DOHH2 (cell line): ENCODE measurements at regions not wholly inside any gene's neighbourhood (a gene's known extent, or its start where the extent isn't known, plus 50 kb on each side); places are given as distances from the start of the nearest gene placed in this dataset.

Experiments used
- CTCF ChIP-seq: fragments of 200-600 bp; sonication (generic); IDR thresholded peaks from one replicate; pipeline ENCODE4 v1.5.1; 2014; ENCODE audit warnings: antibody characterized with exemption, mild to moderate bottlenecking, low read depth, low read length; ENCODE audit not compliant: poor library complexity, severe bottlenecking
- EZH2phosphoT487 ChIP-seq: fragments of 200-600 bp; sonication (generic); IDR thresholded peaks from 2 replicates; pipeline ENCODE4 v1.6.1; 2017; ENCODE audit warnings: borderline replicate concordance, mild to moderate bottlenecking, antibody characterized with exemption, low read length, moderate library complexity, mixed read lengths

- TF ChIP-seq CTCF (no peak), EZH2phosphoT487 (no peak)
These were observed 111.4 kb upstream of the SYT10 start for GRCh38 chr12:33551006-33551405.
